Esophagus (tissue), 2 donors: ENCODE measurements at regions not wholly inside any gene's neighbourhood (a gene's known extent, or its start where the extent isn't known, plus 50 kb on each side); places are given as distances from the start of the nearest gene placed in this dataset.

ENCODE experiments used
- H3K27ac ChIP-seq, 2 donors: one replicate each; pipeline ENCODE4 v1.5.1; 2013; ENCODE audit warnings: low read depth in 2 of 2, mild to moderate bottlenecking in 2 of 2, inconsistent platforms in 1 of 2, low read length in 1 of 2, moderate library complexity in 1 of 2
- H3K27me3 ChIP-seq, 2 donors: one replicate each; pipeline ENCODE4 v1.6.1; 2013; ENCODE audit warnings: low read length in 2 of 2, control low read depth in 1 of 2, mild to moderate bottlenecking in 1 of 2; ENCODE audit not compliant: insufficient read depth in 2 of 2, control insufficient read depth in 1 of 2
- H3K36me3 ChIP-seq, 2 donors: one replicate each; pipeline ENCODE4 v1.6.1; 2013; ENCODE audit warnings: low read length in 1 of 2; ENCODE audit not compliant: control insufficient read depth in 2 of 2, insufficient read depth in 2 of 2
- H3K4me1 ChIP-seq, 2 donors: one replicate each; pipeline ENCODE4 v1.6.1; 2013; ENCODE audit warnings: low read length in 1 of 2; ENCODE audit not compliant: control insufficient read depth in 2 of 2, insufficient read depth in 2 of 2
- H3K4me3 ChIP-seq, 2 donors: one replicate each; pipeline ENCODE4 v1.5.1; 2013; ENCODE audit warnings: low read length in 2 of 2, mild to moderate bottlenecking in 2 of 2, low read depth in 1 of 2, moderate library complexity in 1 of 2
- H3K9me3 ChIP-seq, 2 donors: one replicate each; pipeline ENCODE4 v1.6.1; 2013; ENCODE audit warnings: mild to moderate bottlenecking in 2 of 2, low read depth in 1 of 2, low read length in 1 of 2, moderate library complexity in 1 of 2; ENCODE audit not compliant: control insufficient read depth in 2 of 2, insufficient read depth in 1 of 2
- WGBS, 2 donors: extraction: QIAGEN DNeasy Blood & Tissue Kit; methylation state at CpG; one replicate each; pipeline ENCODE4 v1.1.7; 2013; 5-methylcytosine and 5-hydroxymethylcytosine counted together
- donor health status: healthy with polysubstance abuse.
- donor health status: Bipolar disorder and iron deficiency.

- H3K27ac ChIP-seq, result no peak overlapping the region
- no peaks in the 10 kb centered on the region for H3K27me3 ChIP-seq
- H3K4me3 ChIP-seq, result no peak overlapping the region
- H3K9me3 ChIP-seq, result peaks cover 4 to 8% of the 10 kb centered on the region in 2 donors
- no peaks in the 10 kb centered on the region for H3K4me1 ChIP-seq
- H3K36me3 ChIP-seq, result no peaks in the 10 kb centered on the region
- 55 to 66% methylated on average over 2 of the region's 2 CpGs for WGBS, 2 donors
Measured at GRCh38 chr5:104955479-104955878, 1392.9 kb upstream of the NUDT12 start.

- Histone ChIP-seq H3K4me1 (no peaks in the 10 kb centered on the region), H3K4me3 (no peak overlapping the region), H3K27ac (no peak overlapping the region), H3K27me3 (no peaks in the 10 kb centered on the region), H3K9me3 (peaks cover 4 to 8% of the 10 kb centered on the region in 2 donors), H3K36me3 (no peaks in the 10 kb centered on the region)
- WGBS, 2 donors, result 70 to 76% methylated on average over 1 of the region's 1 CpG
Measured at GRCh38 chr5:104952876-104953275, 1390.3 kb upstream of the NUDT12 start.

DNA sequence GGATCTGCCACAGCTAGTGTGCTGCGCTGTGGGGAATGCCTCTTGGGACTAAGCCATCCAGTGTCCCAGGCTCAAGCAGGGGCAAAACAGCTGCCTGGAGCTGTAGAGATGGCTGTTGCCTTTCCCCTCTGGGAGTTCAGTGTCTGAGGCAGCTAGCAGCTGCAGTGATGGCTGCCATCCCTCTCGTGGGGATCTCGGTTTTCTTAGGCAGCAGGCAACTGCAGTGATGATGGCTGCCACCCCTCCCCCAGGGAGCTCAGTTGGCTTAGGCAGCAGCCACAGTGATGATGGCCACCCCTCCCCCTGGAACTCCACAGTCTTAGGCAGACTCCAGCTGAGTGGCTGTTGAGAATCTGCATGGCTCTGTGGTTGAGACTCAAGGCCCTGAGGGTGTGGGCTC lies 1389.2 kb upstream of the NUDT12 start:
- Histone ChIP-seq H3K27ac (no peak overlapping the region), H3K4me1 (no peaks in the 10 kb centered on the region), H3K9me3 (peaks cover 4 to 8% of the 10 kb centered on the region in 2 donors), H3K27me3 (no peaks in the 10 kb centered on the region), H3K36me3 (no peaks in the 10 kb centered on the region), H3K4me3 (no peak overlapping the region)
- 79 to 80% methylated on average over 3 of the region's 3 CpGs for WGBS, 2 donors

DNA sequence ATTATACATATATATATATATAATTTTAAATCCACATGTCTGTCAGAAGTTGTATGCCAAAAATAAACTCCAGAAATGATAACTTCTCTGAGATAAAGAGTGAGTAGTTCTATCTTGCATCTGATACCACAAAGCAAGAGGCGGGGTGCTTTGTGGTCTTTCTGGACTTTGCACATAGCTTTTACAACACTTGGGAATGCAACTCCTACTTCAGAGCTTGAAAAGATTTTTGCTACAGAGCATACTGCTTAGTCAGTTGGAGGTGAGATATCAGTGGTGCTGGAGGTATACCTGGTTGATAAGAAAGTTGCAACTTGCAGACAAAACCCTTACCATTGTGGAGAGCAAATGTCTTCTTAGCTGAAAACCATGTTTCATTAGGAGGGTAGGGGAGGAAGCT lies 1384.5 kb upstream of the NUDT12 start:
- Histone ChIP-seq H3K9me3 (peaks cover 1 to 7% of the 10 kb centered on the region in 2 donors), H3K36me3 (no peaks in the 10 kb centered on the region), H3K4me3 (no peak overlapping the region), H3K4me1 (no peaks in the 10 kb centered on the region), H3K27me3 (no peaks in the 10 kb centered on the region), H3K27ac (no peak overlapping the region)
- 80 to 94% methylated on average over 1 of the region's 1 CpG for WGBS, 2 donors

GRCh38 chr5:104942735-104943134 lies 1380.1 kb upstream of the NUDT12 start:
- Histone ChIP-seq H3K4me1 (no peaks in the 10 kb centered on the region), H3K36me3 (no peaks in the 10 kb centered on the region)
- 70 to 80% methylated on average over 1 of the region's 1 CpG for WGBS, 2 donors

GRCh38 chr5:104941030-104941645 lies 1378.5 kb upstream of the NUDT12 start:
- Histone ChIP-seq H3K27me3 (no peaks in the 10 kb centered on the region), H3K4me3 (no peak overlapping the region), H3K4me1 (no peaks in the 10 kb centered on the region), H3K27ac (no peak overlapping the region), H3K36me3 (no peaks in the 10 kb centered on the region), H3K9me3 (no peaks in the 10 kb centered on the region)
- WGBS, 2 donors, result 82 to 94% methylated on average over 2 of the region's 2 CpGs

More at GRCh38 chr5:104942735-104943134, 1380.1 kb upstream of the NUDT12 start:
- Histone ChIP-seq H3K27me3 (no peaks in the 10 kb centered on the region), H3K4me3 (no peak overlapping the region), H3K27ac (no peak overlapping the region), H3K9me3 (no peaks in the 10 kb centered on the region)

DNA sequence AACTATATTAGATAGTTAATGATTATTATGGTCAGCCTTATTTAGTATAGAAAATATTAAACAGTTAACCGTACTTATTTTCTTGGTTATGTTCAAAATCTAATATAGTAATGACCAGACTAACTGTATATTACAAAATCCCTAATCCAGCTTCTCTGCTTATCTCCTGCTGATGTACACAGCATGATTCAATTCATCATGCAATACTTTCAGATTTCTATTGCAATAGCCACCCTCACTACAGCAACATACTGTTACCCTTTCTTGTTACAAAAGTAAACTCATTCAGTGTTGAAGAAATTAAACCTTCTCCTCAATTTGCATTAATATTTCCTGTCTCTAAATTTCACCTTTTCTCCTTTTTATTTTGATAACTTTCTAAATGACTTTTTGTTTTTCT lies 1375.0 kb upstream of the NUDT12 start:
- 90 to 93% methylated on average over 1 of the region's 1 CpG for WGBS, 2 donors
- Histone ChIP-seq H3K4me3 (no peak overlapping the region), H3K36me3 (no peaks in the 10 kb centered on the region), H3K27me3 (no peaks in the 10 kb centered on the region), H3K27ac (no peak overlapping the region), H3K4me1 (no peaks in the 10 kb centered on the region), H3K9me3 (no peaks in the 10 kb centered on the region)

GRCh38 chr5:104932431-104932830 lies 1369.8 kb upstream of the NUDT12 start:
- no peaks in the 10 kb centered on the region for H3K36me3 ChIP-seq
- WGBS, 2 donors, result 81 to 86% methylated on average over 2 of the region's 2 CpGs
- no peak overlapping the region for H3K27ac ChIP-seq

DNA sequence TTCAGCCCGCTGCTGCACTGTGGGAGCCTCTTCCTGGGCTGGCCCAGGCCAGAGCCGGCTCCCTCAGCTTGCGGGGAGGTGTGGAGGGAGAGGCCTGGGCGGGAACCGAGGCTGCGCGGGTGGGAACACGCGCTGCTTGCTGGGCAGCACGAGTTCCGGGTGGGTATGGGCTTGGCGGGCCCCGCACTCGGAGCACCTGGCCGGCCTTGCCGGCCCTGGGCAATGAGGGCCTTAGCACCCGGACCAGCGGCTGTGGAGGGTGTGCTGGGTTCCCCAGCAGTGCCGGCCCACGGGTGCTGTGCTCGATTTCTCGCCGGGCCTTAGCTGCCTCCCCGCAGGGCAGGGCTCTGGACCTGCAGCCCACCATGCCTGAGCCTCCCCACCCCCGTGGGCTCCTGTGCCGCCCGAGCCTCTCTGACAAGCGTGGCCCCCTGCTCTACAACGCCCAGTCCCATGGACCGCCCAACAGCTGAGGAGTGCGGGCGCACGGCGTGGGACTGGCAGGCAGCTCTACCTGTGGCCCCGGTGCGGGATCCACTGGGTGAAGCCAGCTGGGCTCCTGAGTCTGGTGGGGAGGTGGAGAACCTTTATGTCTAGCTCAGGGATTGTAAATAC lies 1366.4 kb upstream of the NUDT12 start:
- Histone ChIP-seq H3K4me3 (no peak overlapping the region), H3K27me3 (no peaks in the 10 kb centered on the region), H3K36me3 (no peaks in the 10 kb centered on the region), H3K9me3 (peaks cover 0 to 3% of the 10 kb centered on the region in 2 donors), H3K4me1 (no peaks in the 10 kb centered on the region), H3K27ac (no peak overlapping the region)
- 94 to 95% methylated on average over 36 of the region's 36 CpGs for WGBS, 2 donors

More at GRCh38 chr5:104932431-104932830, 1369.8 kb upstream of the NUDT12 start:
- no peaks in the 10 kb centered on the region for H3K27me3 ChIP-seq
- no peak overlapping the region for H3K4me3 ChIP-seq
- H3K9me3 ChIP-seq, result peaks cover 0 to 2% of the 10 kb centered on the region in 2 donors
- H3K4me1 ChIP-seq, result no peaks in the 10 kb centered on the region

DNA sequence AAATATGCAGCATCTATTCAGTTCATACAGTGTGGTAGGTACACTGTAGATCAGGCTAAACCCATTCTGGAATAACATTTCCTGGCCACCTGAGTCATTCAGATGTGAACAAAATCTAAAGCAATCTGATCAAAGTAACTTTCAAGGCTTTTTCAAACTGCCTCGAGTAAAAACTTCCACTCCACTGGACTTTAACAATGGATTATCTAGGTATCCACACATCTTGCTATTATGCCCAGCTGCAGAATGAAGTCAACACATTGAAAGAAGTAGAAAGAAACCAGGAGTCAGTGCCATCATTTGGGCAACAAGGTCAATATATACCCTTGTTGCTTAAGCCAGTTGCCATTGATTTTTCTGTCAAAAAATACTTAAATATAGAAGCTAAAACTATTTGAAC lies 1352.6 kb upstream of the NUDT12 start:
- Histone ChIP-seq H3K27me3 (no peaks in the 10 kb centered on the region), H3K4me3 (no peak overlapping the region), H3K36me3 (no peaks in the 10 kb centered on the region), H3K9me3 (no peaks in the 10 kb centered on the region), H3K4me1 (no peaks in the 10 kb centered on the region), H3K27ac (no peak overlapping the region)
- 34 to 58% methylated on average over 1 of the region's 1 CpG for WGBS, 2 donors
